HepG2 (cell line): ENCODE measurements at regions not wholly inside any gene's neighbourhood (a gene's known extent, or its start where the extent isn't known, plus 50 kb on each side); places are given as distances from the start of the nearest gene placed in this dataset.
A peak's percentile ranks its signal among the peaks of the same experiment; 100 is the strongest.

Experiments used
- ATAC-seq: fragments of 200-7000 bp; cut with Tn5 transposase; 3 replicates; pipeline ENCODE4 v1.9.1; 2020; ENCODE audit warnings: mild to moderate bottlenecking, moderate library complexity
- BruUV-seq: library from RNA; stranded (reverse); fragments of 400-500 nt; replicated peaks from 2 replicates; lab custom pipeline; 2021; lab: Mats Ljungman, UMichigan
- CTCF ChIA-PET: fragments of 300-600 bp; formaldehyde crosslinking; extraction: SDS; loops from one replicate; lab custom pipeline; 2021; ENCODE audit warnings: low total read pairs, inconsistent platforms, low intra/inter-chr PET ratio; lab: Yijun Ruan, JAX
- POLR2A ChIA-PET: fragments of 350-600 bp; sonication (Branson Sonifier 250); formaldehyde crosslinking; loops from one replicate; lab custom pipeline; 2020; ENCODE audit warnings: antibody characterized with exemption, inconsistent platforms; lab: Yijun Ruan, JAX
- DNase-seq: peaks from one replicate; pipeline ENCODE4 v3.0.0-alpha.2; 2015; ENCODE audit warnings: low spot score
- FAIRE-seq: peaks from 3 replicates; lab custom pipeline; 2011; peaks lifted over from hg19 to GRCh38; lab: Jason Lieb, UNC
- H2AFZ ChIP-seq: one replicate; pipeline ENCODE4 v1.6.1; 2011; ENCODE audit warnings: low read length, inconsistent platforms
- H3K27ac ChIP-seq: fragments of 300-600 bp; 3 replicates; pipeline ENCODE4 v1.8.0; 2011; ENCODE audit warnings: mixed run types, mild to moderate bottlenecking, mixed read lengths, low read length, inconsistent platforms; ENCODE audit not compliant: insufficient read depth; ENCODE audit errors: extremely low read length
- H3K27me3 ChIP-seq, 2 experiments: fragments of 200-600 bp in 1 of 2; 2 replicates in 1 of 2; 3 replicates in 1 of 2; pipeline versions ENCODE4 v1.6.0 to v1.8.0; 2011; ENCODE audit warnings: low read length in 2 of 2, mild to moderate bottlenecking in 2 of 2, moderate library complexity in 2 of 2, inconsistent platforms in 1 of 2; ENCODE audit not compliant: insufficient read depth in 2 of 2, control insufficient read depth in 1 of 2
- H3K36me3 ChIP-seq, 2 experiments: fragments of 200-600 bp in 1 of 2; replicated peaks in 1 of 2; 2 replicates in 1 of 2; 3 replicates in 1 of 2; pipeline versions ENCODE4 v1.5.1 to v1.8.0; 2011; ENCODE audit warnings: low read length in 2 of 2, inconsistent platforms in 1 of 2; ENCODE audit not compliant: insufficient read depth in 2 of 2, control insufficient read depth in 1 of 2
- H3K4me1 ChIP-seq: 2 replicates; pipeline ENCODE4 v1.5.1; 2012; ENCODE audit warnings: low read length, inconsistent platforms; ENCODE audit not compliant: insufficient read depth
- H3K4me2 ChIP-seq: 2 replicates; pipeline ENCODE4 v1.6.0; 2011; ENCODE audit warnings: low read depth, low read length, inconsistent platforms
- H3K4me3 ChIP-seq, 3 experiments: fragments of 200-600 bp in 1 of 3; sonication (generic), shearing (Covaris generic) in 1 of 3; replicated peaks in 1 of 3; 2 replicates each; pipeline ENCODE4 v1.5.1; 2011 to 2016; ENCODE audit warnings: low read length in 3 of 3, inconsistent platforms in 2 of 3, low read depth in 2 of 3, mild to moderate bottlenecking in 2 of 3, control low read depth in 1 of 3, mixed read lengths in 1 of 3; ENCODE audit not compliant: insufficient read depth in 1 of 3
- H3K79me2 ChIP-seq: one replicate; pipeline ENCODE4 v1.6.1; 2011; ENCODE audit warnings: low read length, inconsistent platforms; ENCODE audit not compliant: insufficient read depth
- H3K9ac ChIP-seq: 2 replicates; pipeline ENCODE4 v1.6.0; 2011; ENCODE audit warnings: mild to moderate bottlenecking, low read depth, low read length, inconsistent platforms; ENCODE audit not compliant: insufficient read depth
- H3K9me3 ChIP-seq: 2 replicates; pipeline ENCODE4 v1.5.1; 2012; ENCODE audit warnings: mild to moderate bottlenecking, low read length
- H4K20me1 ChIP-seq: 2 replicates; pipeline ENCODE4 v1.6.0; 2011; ENCODE audit warnings: inconsistent platforms, mild to moderate bottlenecking, low read length, moderate library complexity; ENCODE audit not compliant: insufficient read depth
- ATF7 ChIP-seq, 2 experiments: fragments of 450-650 bp in 1 of 2; sonication (generic) in 1 of 2; formaldehyde crosslinking in 1 of 2; IDR thresholded peaks; 2 replicates each; pipeline versions ENCODE4 v1.4.0 to v1.6.1; 2016 to 2020; ENCODE audit warnings: antibody characterized with exemption in 1 of 2, mild to moderate bottlenecking in 1 of 2, missing genetic modification reagents in 1 of 2
- CREB1 ChIP-seq, 2 experiments: fragments of 450-650 bp in 1 of 2; IDR thresholded peaks; 2 replicates each; pipeline ENCODE4 v1.6.1; 2016 to 2017; ENCODE audit warnings: control low read depth in 1 of 2, mild to moderate bottlenecking in 1 of 2, missing compliant biosample characterization in 1 of 2, missing genetic modification characterization in 1 of 2
- RCOR2 ChIP-seq: IDR thresholded peaks from 2 replicates; pipeline ENCODE4 v1.6.1; 2016; ENCODE audit warnings: missing biosample characterization, missing genetic modification reagents
- ZBTB20 ChIP-seq: sonication (generic); formaldehyde crosslinking; IDR thresholded peaks from 2 replicates; pipeline ENCODE4 v1.8.1; 2023; ENCODE audit warnings: missing genetic modification reagents, low read depth, mild to moderate bottlenecking, borderline replicate concordance
- ZNF816 ChIP-seq: sonication (generic); formaldehyde crosslinking; IDR thresholded peaks from 2 replicates; pipeline ENCODE4 v1.8.0; 2022; ENCODE audit warnings: missing genetic modification reagents, mild to moderate bottlenecking, borderline replicate concordance
- WGBS: methylation state at CpG from one replicate; pipeline ENCODE4 v1.1.6; 2017; ENCODE audit warnings: low lambda C conversion rate; 5-methylcytosine and 5-hydroxymethylcytosine counted together
- in situ Hi-C: cut with HindIII; loops from 2 replicates; pipeline ENCODE4 v1.10.0; 2017; ENCODE audit warnings: low pct_unique_long_range_greater_than_20kb; ENCODE audit not compliant: extremely low pct_ligation_motif_present
- intact Hi-C: fragments of 100-400 bp; cut with micrococcal nuclease; formaldehyde crosslinking; loops from one replicate; pipeline ENCODE4 v1.10.0; 2022; ENCODE audit not compliant: unreplicated experiment
- TF ChIP-seq, protein P1 (sequence below): sonication (generic); formaldehyde crosslinking; IDR thresholded peaks from 2 replicates; pipeline ENCODE4 v1.8.1; 2023; ENCODE audit warnings: missing genetic modification reagents, mild to moderate bottlenecking, borderline replicate concordance
- TF ChIP-seq, protein P2 (sequence below): sonication (generic); formaldehyde crosslinking; IDR thresholded peaks from 2 replicates; pipeline ENCODE4 v1.4.0; 2020; ENCODE audit warnings: missing genetic modification reagents

DNA sequence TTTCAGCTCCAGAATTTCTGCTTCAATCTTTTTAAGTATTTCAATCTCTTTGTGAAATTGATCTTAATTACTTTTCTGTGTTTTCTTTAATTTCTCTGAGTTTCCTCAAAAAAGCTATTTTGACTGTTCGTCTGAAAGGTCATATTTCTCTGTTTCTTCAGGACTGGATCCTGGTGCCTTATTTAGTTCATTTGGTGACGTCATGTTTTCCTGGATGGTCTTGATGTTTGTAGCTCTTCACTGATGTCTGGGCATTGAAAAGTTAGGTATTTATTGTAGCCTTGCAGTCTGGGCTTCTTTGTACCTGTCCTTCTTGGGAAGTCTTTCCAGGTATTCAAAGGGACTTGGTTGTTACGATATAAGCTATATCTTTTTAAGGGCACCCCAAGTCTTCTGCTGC, 998.7 kb downstream of the NCAM2 start:
- DNase-seq: no peak
- Histone ChIP-seq H3K4me2 (no peak overlapping the region), H3K4me3 (no peak overlapping the region), H4K20me1 (no peaks in the 10 kb centered on the region), H3K79me2 (no peaks in the 10 kb centered on the region), H2AFZ (no peak overlapping the region), H3K4me1 (no peaks in the 10 kb centered on the region), H3K36me3 (no peaks in the 10 kb centered on the region), H3K9ac (no peak overlapping the region), H3K9me3 (peaks cover 80% of the 10 kb centered on the region), H3K27ac (no peak overlapping the region), H3K27me3 (no peaks in the 10 kb centered on the region; a peak in 1 of 5 replicates)
- no peak for ATAC-seq
- 3% methylated on average over 3 of the region's 3 CpGs for WGBS
- no TSS peak for BruUV-seq
- ChIA-PET CTCF (no interaction called here), POLR2A (no interaction called here)
- intact Hi-C loops: no loop called here
- in situ Hi-C loops: no loop called here
- TF ChIP-seq RCOR2 (CRISPR knock-in tag) (no peak), ATF7 (IDR thresholded peaks at IDR 0.05) (peak; percentile 98), ATF7 (CRISPR knock-in tag; IDR thresholded peaks at IDR 0.05) (no peak), ZBTB20 (CRISPR knock-in tag) (no peak), CREB1 (IDR thresholded peaks at IDR 0.05) (peak; percentile 95), CREB1 (CRISPR knock-in tag; IDR thresholded peaks at IDR 0.05) (no peak)
- no peak for FAIRE-seq

DNA sequence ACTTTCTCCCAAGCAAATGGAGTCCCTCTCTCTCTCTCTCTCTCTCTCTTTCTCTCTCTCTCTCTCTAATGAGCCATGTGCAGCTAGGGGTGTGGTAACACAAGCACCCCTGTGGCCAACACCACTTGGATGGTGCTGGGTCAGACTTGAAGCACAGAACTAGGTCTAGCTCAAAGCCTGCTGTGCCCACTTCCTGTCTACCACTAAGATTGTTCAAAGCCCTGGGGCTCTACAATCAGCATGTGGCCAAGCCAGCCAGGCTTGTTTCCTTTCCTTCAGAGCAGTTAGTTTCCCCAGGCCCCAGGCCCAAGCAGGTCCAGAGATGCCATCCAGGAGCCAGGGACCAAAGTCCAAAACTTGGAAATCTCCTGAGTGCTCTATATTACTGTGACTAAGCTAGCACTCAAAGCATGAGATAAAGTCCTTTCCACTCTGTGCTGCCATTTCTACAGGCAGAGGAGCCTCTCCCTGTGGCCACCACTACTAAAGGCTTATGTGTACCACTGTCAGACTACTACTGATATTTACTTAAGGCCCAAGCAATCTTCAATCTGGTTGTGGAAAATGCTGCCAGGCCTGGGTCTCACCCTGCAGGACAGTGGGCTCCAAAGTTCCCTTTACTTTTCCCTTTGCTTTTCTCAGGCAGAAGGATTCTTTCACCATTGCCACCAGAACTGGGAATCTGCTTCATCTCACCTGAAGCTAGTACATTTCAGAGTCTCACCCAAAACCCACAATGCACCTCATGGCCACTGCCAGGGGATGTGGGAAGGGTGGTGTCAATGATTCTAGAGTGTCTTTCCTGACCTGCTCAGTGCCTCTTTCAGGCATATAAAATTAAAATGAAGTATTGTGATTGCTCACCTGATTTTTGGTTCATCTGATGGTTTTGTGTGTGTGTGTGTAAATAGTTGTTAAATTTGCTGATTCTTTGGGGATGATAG, 999.5 kb downstream of the NCAM2 start:
- ChIA-PET POLR2A (no interaction called here), CTCF (no interaction called here)
- H3K79me2 ChIP-seq: no peaks in the 10 kb centered on the region
- H3K36me3 ChIP-seq: no peaks in the 10 kb centered on the region
- H2AFZ ChIP-seq: no peak overlapping the region
- no peak overlapping the region for H3K27ac ChIP-seq
- no peak overlapping the region for H3K9ac ChIP-seq
- peaks cover 82% of the 10 kb centered on the region for H3K9me3 ChIP-seq
- H3K27me3 ChIP-seq: no peaks in the 10 kb centered on the region; a peak in 1 of 5 replicates
- H3K4me3 ChIP-seq: no peak overlapping the region
- DNase-seq (no peak), FAIRE-seq (no peak), ATAC-seq (no peak)
- in situ Hi-C loops (no loop called here), intact Hi-C loops (no loop called here)
- H3K4me1 ChIP-seq: no peaks in the 10 kb centered on the region
- no TSS peak for BruUV-seq
- TF ChIP-seq, protein P1, sequence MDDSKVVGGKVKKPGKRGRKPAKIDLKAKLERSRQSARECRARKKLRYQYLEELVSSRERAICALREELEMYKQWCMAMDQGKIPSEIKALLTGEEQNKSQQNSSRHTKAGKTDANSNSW (CRISPR knock-in tag): no peak
- TF ChIP-seq ZNF816 (CRISPR knock-in tag): no peak
- TF ChIP-seq, protein P2, sequence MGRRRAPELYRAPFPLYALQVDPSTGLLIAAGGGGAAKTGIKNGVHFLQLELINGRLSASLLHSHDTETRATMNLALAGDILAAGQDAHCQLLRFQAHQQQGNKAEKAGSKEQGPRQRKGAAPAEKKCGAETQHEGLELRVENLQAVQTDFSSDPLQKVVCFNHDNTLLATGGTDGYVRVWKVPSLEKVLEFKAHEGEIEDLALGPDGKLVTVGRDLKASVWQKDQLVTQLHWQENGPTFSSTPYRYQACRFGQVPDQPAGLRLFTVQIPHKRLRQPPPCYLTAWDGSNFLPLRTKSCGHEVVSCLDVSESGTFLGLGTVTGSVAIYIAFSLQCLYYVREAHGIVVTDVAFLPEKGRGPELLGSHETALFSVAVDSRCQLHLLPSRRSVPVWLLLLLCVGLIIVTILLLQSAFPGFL (CRISPR knock-in tag): no peak
- H3K4me2 ChIP-seq: no peak overlapping the region
- no peaks in the 10 kb centered on the region for H4K20me1 ChIP-seq
